ENCODE measurements at regions not wholly inside any gene's neighbourhood (a gene's known extent, or its start where the extent isn't known, plus 50 kb on each side); places are given as distances from the start of the nearest gene placed in this dataset.

- DNase-seq, result no peak
Observed at GRCh38 chr2:17302281-17302680, 216.0 kb downstream of the RAD51AP2 start.

GRCh38 chr2:17301437-17301836 is 216.8 kb downstream of the RAD51AP2 start:
- no peak for DNase-seq

- no peak for DNase-seq
Observed at GRCh38 chr2:17299891-17300540, 218.2 kb downstream of the RAD51AP2 start.

- DNase-seq, result no peak
Observed at GRCh38 chr2:17298453-17298852, 219.8 kb downstream of the RAD51AP2 start.

GRCh38 chr2:17296686-17297085 is 221.6 kb downstream of the RAD51AP2 start:
- DNase-seq, result no peak

- DNase-seq, result no peak
Observed at GRCh38 chr2:17289669-17290068, 228.6 kb downstream of the RAD51AP2 start.

- DNase-seq, result no peak
Observed at GRCh38 chr2:17287183-17287582, 231.1 kb downstream of the RAD51AP2 start.

GRCh38 chr2:17282826-17283225 is 235.4 kb downstream of the RAD51AP2 start:
- DNase-seq, result no peak

- no peak for DNase-seq
Observed at GRCh38 chr2:17282245-17282644, 236.0 kb downstream of the RAD51AP2 start.

GRCh38 chr2:17276220-17276619 is 242.0 kb downstream of the RAD51AP2 start:
- DNase-seq, result no peak

GRCh38 chr2:17272652-17273525 is 245.4 kb downstream of the RAD51AP2 start:
- no peak for DNase-seq

GRCh38 chr2:17272170-17272569 is 246.1 kb downstream of the RAD51AP2 start:
- no peak for DNase-seq

GRCh38 chr2:17271416-17271815 is 246.8 kb downstream of the RAD51AP2 start:
- no peak for DNase-seq

GRCh38 chr2:17270894-17271293 is 247.3 kb downstream of the RAD51AP2 start:
- DNase-seq, result no peak

- DNase-seq, result no peak
Observed at GRCh38 chr2:17263570-17263968, 254.7 kb downstream of the RAD51AP2 start.

- DNase-seq, result no peak
Observed at GRCh38 chr2:17262854-17263569, 255.2 kb downstream of the RAD51AP2 start.

GRCh38 chr2:17259613-17260012 is 258.6 kb downstream of the RAD51AP2 start:
- no peak for DNase-seq

GRCh38 chr2:17258861-17259260 is 259.4 kb downstream of the RAD51AP2 start:
- DNase-seq, result no peak

- no peak for DNase-seq
Observed at GRCh38 chr2:17257189-17257909, 260.9 kb downstream of the RAD51AP2 start.

GRCh38 chr2:17255071-17255470 is 263.2 kb downstream of the RAD51AP2 start:
- DNase-seq, result no peak

- DNase-seq, result no peak
Observed at GRCh38 chr2:17254421-17254820, 263.8 kb downstream of the RAD51AP2 start.

- DNase-seq, result no peak
Observed at GRCh38 chr2:17252258-17252657, 266.0 kb downstream of the RAD51AP2 start.

- DNase-seq, result no peak
Observed at GRCh38 chr2:17251171-17251570, 267.1 kb downstream of the RAD51AP2 start.
